OCI-LY3 (cell line): ENCODE measurements at regions not wholly inside any gene's neighbourhood (a gene's known extent, or its start where the extent isn't known, plus 50 kb on each side); places are given as distances from the start of the nearest gene placed in this dataset.
"Not testable (repeated sequence)": the region's sequence is repeated elsewhere in the genome, so short reads cannot be mapped to it uniquely, and the experiment has no call there.

Experiments
- H2AFZ ChIP-seq: fragments of 200-600, 300-600 bp; shearing (Covaris generic); 2 replicates; pipeline ENCODE4 v1.6.0; 2014; ENCODE audit warnings: antibody characterized with exemption, low read depth, low read length
- H3K27ac ChIP-seq: fragments of 200-600, 300-600 bp; sonication (generic); 2 replicates; pipeline ENCODE4 v1.5.1; 2014; ENCODE audit warnings: mild to moderate bottlenecking, low read length, moderate library complexity, mixed read lengths
- H3K27me3 ChIP-seq: fragments of 200-600, 300-600 bp; sonication (generic); 2 replicates; pipeline ENCODE4 v1.6.1; 2014; ENCODE audit warnings: low read depth, low read length, mixed read lengths
- H3K36me3 ChIP-seq: fragments of 200-600, 300-600 bp; sonication (generic); replicated peaks from 2 replicates; pipeline ENCODE3; 2014; ENCODE audit warnings: low read depth, low read length, mixed read lengths
- H3K4me1 ChIP-seq: fragments of 300-600, 200-600 bp; sonication (generic); 2 replicates; pipeline ENCODE4 v1.6.1; 2014; ENCODE audit warnings: low read length, mixed read lengths
- H3K4me2 ChIP-seq: fragments of 200-600, 300-600 bp; sonication (generic); 2 replicates; pipeline ENCODE4 v1.6.1; 2014; ENCODE audit warnings: low read length, mixed read lengths
- H3K4me3 ChIP-seq: fragments of 300-600, 200-600 bp; sonication (generic); 2 replicates; pipeline ENCODE4 v1.5.1; 2014; ENCODE audit warnings: antibody characterized with exemption, mild to moderate bottlenecking, low read length, moderate library complexity
- H3K79me2 ChIP-seq: fragments of 300-600, 200-600 bp; shearing (Covaris generic); 2 replicates; pipeline ENCODE4 v1.6.1; 2014; ENCODE audit warnings: mild to moderate bottlenecking, low read length, mixed read lengths
- H3K9ac ChIP-seq: fragments of 300-600, 200-600 bp; shearing (Covaris generic); 2 replicates; pipeline ENCODE4 v1.6.0; 2014; ENCODE audit warnings: mild to moderate bottlenecking, low read length, moderate library complexity
- H3K9me3 ChIP-seq: fragments of 200-600, 300-600 bp; shearing (Covaris generic); 2 replicates; pipeline ENCODE4 v1.6.1; 2014; ENCODE audit warnings: low read length, mixed read lengths; ENCODE audit not compliant: insufficient read depth
- H4K20me1 ChIP-seq: fragments of 200-600, 300-600 bp; sonication (generic); 2 replicates; pipeline ENCODE4 v1.6.1; 2016; ENCODE audit warnings: low read length, mixed read lengths; ENCODE audit not compliant: insufficient read depth
- EZH2phosphoT487 ChIP-seq: fragments of 200-600 bp; shearing (Covaris generic); IDR thresholded peaks from 2 replicates; pipeline ENCODE4 v1.6.1; 2018; ENCODE audit warnings: antibody characterized with exemption, mixed run types, low read depth
- TF ChIP-seq, protein P1 (sequence below): fragments of 200-600, 300-600 bp; sonication (generic); IDR thresholded peaks from 2 replicates; pipeline ENCODE4 v1.5.1; 2014; ENCODE audit warnings: antibody characterized with exemption, low read length, low read depth

DNA sequence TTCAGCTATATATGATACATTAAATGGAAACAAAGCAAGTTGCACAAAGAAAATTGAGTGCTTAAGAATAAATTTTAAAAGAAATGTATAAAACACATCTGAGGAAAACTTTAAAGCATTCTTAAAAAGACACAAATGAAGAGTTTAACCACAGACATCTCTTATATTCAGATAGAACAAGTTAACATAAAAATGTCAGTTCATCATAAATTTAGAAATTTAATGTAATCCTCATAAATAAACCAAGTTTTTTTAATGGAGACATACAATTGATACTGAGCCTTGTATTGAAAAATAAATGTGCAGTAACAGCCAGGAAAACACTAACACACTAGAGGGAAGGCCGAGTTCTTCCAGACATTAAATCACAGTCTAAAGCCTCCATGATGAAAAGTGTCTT is 243.9 kb upstream of the MKLN1 start:
- H4K20me1 ChIP-seq: 0 out of 2 replicates have a peak, but pooled peaks cover 12% of the 10 kb centered on the region
- H3K4me2 ChIP-seq: no peak overlapping the region
- peaks cover 3% of the 10 kb centered on the region for H3K36me3 ChIP-seq
- H3K27me3 ChIP-seq: no peaks in the 10 kb centered on the region
- H3K4me3 ChIP-seq: no peak overlapping the region
- H3K27ac ChIP-seq: no peak overlapping the region
- H3K9ac ChIP-seq: no peak overlapping the region
- no peaks in the 10 kb centered on the region for H3K79me2 ChIP-seq
- TF ChIP-seq, protein P1, sequence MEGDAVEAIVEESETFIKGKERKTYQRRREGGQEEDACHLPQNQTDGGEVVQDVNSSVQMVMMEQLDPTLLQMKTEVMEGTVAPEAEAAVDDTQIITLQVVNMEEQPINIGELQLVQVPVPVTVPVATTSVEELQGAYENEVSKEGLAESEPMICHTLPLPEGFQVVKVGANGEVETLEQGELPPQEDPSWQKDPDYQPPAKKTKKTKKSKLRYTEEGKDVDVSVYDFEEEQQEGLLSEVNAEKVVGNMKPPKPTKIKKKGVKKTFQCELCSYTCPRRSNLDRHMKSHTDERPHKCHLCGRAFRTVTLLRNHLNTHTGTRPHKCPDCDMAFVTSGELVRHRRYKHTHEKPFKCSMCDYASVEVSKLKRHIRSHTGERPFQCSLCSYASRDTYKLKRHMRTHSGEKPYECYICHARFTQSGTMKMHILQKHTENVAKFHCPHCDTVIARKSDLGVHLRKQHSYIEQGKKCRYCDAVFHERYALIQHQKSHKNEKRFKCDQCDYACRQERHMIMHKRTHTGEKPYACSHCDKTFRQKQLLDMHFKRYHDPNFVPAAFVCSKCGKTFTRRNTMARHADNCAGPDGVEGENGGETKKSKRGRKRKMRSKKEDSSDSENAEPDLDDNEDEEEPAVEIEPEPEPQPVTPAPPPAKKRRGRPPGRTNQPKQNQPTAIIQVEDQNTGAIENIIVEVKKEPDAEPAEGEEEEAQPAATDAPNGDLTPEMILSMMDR: no peak
- TF ChIP-seq EZH2phosphoT487: no peak
- no peaks in the 10 kb centered on the region for H3K4me1 ChIP-seq
- no peak overlapping the region for H2AFZ ChIP-seq
- H3K9me3 ChIP-seq: no peaks in the 10 kb centered on the region

GRCh38 chr7:131084336-131084735 is 243.3 kb upstream of the MKLN1 start:
- H3K9me3 ChIP-seq, H3K27me3 ChIP-seq, H3K4me3 ChIP-seq, H3K9ac ChIP-seq, H3K36me3 ChIP-seq, H3K4me1 ChIP-seq, H3K4me2 ChIP-seq, H3K27ac ChIP-seq, H3K79me2 ChIP-seq, H2AFZ ChIP-seq: not testable (repeated sequence)
- 0 out of 2 replicates have a peak, but pooled peaks cover 12% of the 10 kb centered on the region for H4K20me1 ChIP-seq

- no peaks in the 10 kb centered on the region for H4K20me1 ChIP-seq
- peaks cover 3% of the 10 kb centered on the region for H3K36me3 ChIP-seq
- TF ChIP-seq EZH2phosphoT487: no peak
- TF ChIP-seq, protein P1: no peak
- H3K4me1 ChIP-seq: peaks cover 6% of the 10 kb centered on the region; the same call in 1 of the 2 replicates
- no peaks in the 10 kb centered on the region for H3K9me3 ChIP-seq
- H3K27ac ChIP-seq: no peak overlapping the region
- H2AFZ ChIP-seq: no peak overlapping the region
- no peak overlapping the region for H3K9ac ChIP-seq
- no peaks in the 10 kb centered on the region for H3K27me3 ChIP-seq
- H3K4me2 ChIP-seq: no peak overlapping the region
- H3K79me2 ChIP-seq: no peaks in the 10 kb centered on the region
- H3K4me3 ChIP-seq: no peak overlapping the region
These were observed 239.7 kb upstream of the MKLN1 start for GRCh38 chr7:131087756-131088658.

GRCh38 chr7:131090188-131090587 is 237.5 kb upstream of the MKLN1 start:
- H3K4me1 ChIP-seq: peaks cover 6% of the 10 kb centered on the region; the same call in 1 of the 2 replicates
- H3K4me3 ChIP-seq: no peak overlapping the region
- no peaks in the 10 kb centered on the region for H3K36me3 ChIP-seq
- H3K9me3 ChIP-seq: no peaks in the 10 kb centered on the region
- H3K27me3 ChIP-seq: no peaks in the 10 kb centered on the region
- H3K9ac ChIP-seq: no peak overlapping the region
- no peak overlapping the region for H2AFZ ChIP-seq
- TF ChIP-seq, protein P1: no peak
- no peak for TF ChIP-seq EZH2phosphoT487
- 0 out of 2 replicates have a peak, but pooled peaks cover under 1% of the 10 kb centered on the region for H4K20me1 ChIP-seq
- H3K79me2 ChIP-seq: 0 out of 2 replicates have a peak, but pooled peaks cover 8% of the 10 kb centered on the region
- H3K4me2 ChIP-seq: no peak overlapping the region
- H3K27ac ChIP-seq: no peak overlapping the region
